ENCODE measurements at regions not wholly inside any gene's neighbourhood (a gene's known extent, or its start where the extent isn't known, plus 50 kb on each side); places are given as distances from the start of the nearest gene placed in this dataset.

- POLR2A ChIA-PET, result no interaction called here
- no peak overlapping the region for H3K27ac ChIP-seq (ENCODE audit: low read length)
- H3K9me3 ChIP-seq (ENCODE audit: control insufficient read depth, insufficient read depth, low read depth, low read length), result no peaks in the 10 kb centered on the region
- no TSS peak for BruUV-seq (replicated peaks)
- ATAC-seq (no peak), DNase-seq (ENCODE audit: low read depth, low spot score) (no peak)
- in situ Hi-C loops (cut with HindIII; ENCODE audit: low pct_unique_long_range_greater_than_20kb, low sequenced_read_pairs) (no loop called here), intact Hi-C loops (cut with micrococcal nuclease; ENCODE audit: unreplicated experiment) (no loop called here)
- no peaks in the 10 kb centered on the region for H3K36me3 ChIP-seq (ENCODE audit: control insufficient read depth, insufficient read depth, low read length)
- H3K4me3 ChIP-seq (ENCODE audit: low read depth in 2 of 2, low read length in 2 of 2), result no peak overlapping the region
- CTCF ChIA-PET, result no interaction called here
- no peaks in the 10 kb centered on the region for H3K4me1 ChIP-seq (ENCODE audit: control insufficient read depth, insufficient read depth, low read length)
- no peak for TF ChIP-seq TCF7L2 (IDR thresholded peaks at IDR 0.05; ENCODE audit: low read depth, low read length)
- TF ChIP-seq, protein P1, sequence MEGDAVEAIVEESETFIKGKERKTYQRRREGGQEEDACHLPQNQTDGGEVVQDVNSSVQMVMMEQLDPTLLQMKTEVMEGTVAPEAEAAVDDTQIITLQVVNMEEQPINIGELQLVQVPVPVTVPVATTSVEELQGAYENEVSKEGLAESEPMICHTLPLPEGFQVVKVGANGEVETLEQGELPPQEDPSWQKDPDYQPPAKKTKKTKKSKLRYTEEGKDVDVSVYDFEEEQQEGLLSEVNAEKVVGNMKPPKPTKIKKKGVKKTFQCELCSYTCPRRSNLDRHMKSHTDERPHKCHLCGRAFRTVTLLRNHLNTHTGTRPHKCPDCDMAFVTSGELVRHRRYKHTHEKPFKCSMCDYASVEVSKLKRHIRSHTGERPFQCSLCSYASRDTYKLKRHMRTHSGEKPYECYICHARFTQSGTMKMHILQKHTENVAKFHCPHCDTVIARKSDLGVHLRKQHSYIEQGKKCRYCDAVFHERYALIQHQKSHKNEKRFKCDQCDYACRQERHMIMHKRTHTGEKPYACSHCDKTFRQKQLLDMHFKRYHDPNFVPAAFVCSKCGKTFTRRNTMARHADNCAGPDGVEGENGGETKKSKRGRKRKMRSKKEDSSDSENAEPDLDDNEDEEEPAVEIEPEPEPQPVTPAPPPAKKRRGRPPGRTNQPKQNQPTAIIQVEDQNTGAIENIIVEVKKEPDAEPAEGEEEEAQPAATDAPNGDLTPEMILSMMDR (IDR thresholded peaks at IDR 0.05), result no peak
- TF ChIP-seq POLR2AphosphoS5 (IDR thresholded peaks at IDR 0.05; ENCODE audit: low read depth, low read length), result no peak
- no peak for TF ChIP-seq SIN3A (IDR thresholded peaks at IDR 0.05; ENCODE audit: borderline replicate concordance, insufficient read depth, low read depth, low read length)
- TF ChIP-seq REST (IDR thresholded peaks at IDR 0.05; ENCODE audit: insufficient read depth in 1 of 2, low read depth in 2 of 2, low read length in 1 of 2), result no peak
- H3K27me3 ChIP-seq (ENCODE audit: control insufficient read depth, insufficient read depth, low read length), result no peaks in the 10 kb centered on the region
These were observed 96.4 kb upstream of the SESN3 start for GRCh38 chr11:95327273-95327948.

DNA sequence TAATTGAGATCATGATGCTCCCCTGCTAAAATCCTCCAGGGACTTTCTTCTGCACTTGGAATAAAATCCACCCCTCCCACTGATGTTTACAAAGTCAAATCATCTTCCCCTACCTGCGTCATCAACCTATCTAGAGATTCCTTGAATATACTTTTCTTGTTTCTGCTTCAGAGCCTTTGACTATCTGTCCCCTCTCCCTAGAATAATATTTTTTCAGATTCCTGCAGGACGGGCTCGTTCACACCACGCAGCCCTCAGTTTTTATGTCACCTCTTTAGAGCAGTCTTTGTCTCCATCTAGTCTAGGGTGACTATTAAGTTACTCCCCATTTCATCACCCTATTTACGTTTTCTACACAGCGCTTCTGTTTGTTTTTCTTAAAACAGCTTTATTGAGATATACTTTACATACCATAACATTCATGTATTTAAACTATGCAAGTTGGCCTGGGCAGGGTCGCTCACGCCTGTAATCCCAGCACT is 94.8 kb upstream of the SESN3 start:
- intact Hi-C loops (cut with micrococcal nuclease; ENCODE audit: unreplicated experiment), result no loop called here
- ChIA-PET CTCF (no interaction called here), POLR2A (no interaction called here)
- ATAC-seq (no peak), DNase-seq (ENCODE audit: low read depth, low spot score) (no peak)
- no peak overlapping the region for H3K4me3 ChIP-seq (ENCODE audit: low read depth in 2 of 2, low read length in 2 of 2)
- H3K36me3 ChIP-seq (ENCODE audit: control insufficient read depth, insufficient read depth, low read length), result no peaks in the 10 kb centered on the region
- no peaks in the 10 kb centered on the region for H3K4me1 ChIP-seq (ENCODE audit: control insufficient read depth, insufficient read depth, low read length)
- in situ Hi-C loops (cut with HindIII; ENCODE audit: low pct_unique_long_range_greater_than_20kb, low sequenced_read_pairs), result no loop called here
- no peaks in the 10 kb centered on the region for H3K27me3 ChIP-seq (ENCODE audit: control insufficient read depth, insufficient read depth, low read length)
- TF ChIP-seq REST (IDR thresholded peaks at IDR 0.05; ENCODE audit: insufficient read depth in 1 of 2, low read depth in 2 of 2, low read length in 1 of 2) (no peak), SIN3A (IDR thresholded peaks at IDR 0.05; ENCODE audit: borderline replicate concordance, insufficient read depth, low read depth, low read length) (no peak), TCF7L2 (IDR thresholded peaks at IDR 0.05; ENCODE audit: low read depth, low read length) (no peak), POLR2AphosphoS5 (IDR thresholded peaks at IDR 0.05; ENCODE audit: low read depth, low read length) (no peak)
- TF ChIP-seq, protein P1 (IDR thresholded peaks at IDR 0.05), result no peak
- no peaks in the 10 kb centered on the region for H3K9me3 ChIP-seq (ENCODE audit: control insufficient read depth, insufficient read depth, low read depth, low read length)
- BruUV-seq (replicated peaks), result no TSS peak
- H3K27ac ChIP-seq (ENCODE audit: low read length), result no peak overlapping the region

Data from Panc1 (cell line).